MM.1S (cell line): ENCODE measurements at regions not wholly inside any gene's neighbourhood (a gene's known extent, or its start where the extent isn't known, plus 50 kb on each side); places are given as distances from the start of the nearest gene placed in this dataset.

ENCODE experiments used
- CTCF ChIP-seq: fragments of 300-600 bp; sonication (generic); IDR thresholded peaks from 2 replicates; pipeline ENCODE4 v1.5.1; 2016; ENCODE audit warnings: antibody characterized with exemption, low read length, mixed read lengths
- EZH2 ChIP-seq: fragments of 300-600 bp; sonication (generic); optimal IDR thresholded peaks from 2 replicates; pipeline ENCODE3; 2017; ENCODE audit warnings: low read depth, mild to moderate bottlenecking, antibody characterized with exemption, low read length, mixed read lengths
- EZH2phosphoT487 ChIP-seq: fragments of 300-600 bp; sonication (generic); IDR thresholded peaks from 2 replicates; pipeline ENCODE4 v1.6.1; 2018; ENCODE audit warnings: antibody characterized with exemption, low read length

GRCh38 chr14:55756557-55756956, 176.6 kb downstream of the KTN1 start:
- no peak for TF ChIP-seq EZH2
- no peak for TF ChIP-seq CTCF
- no peak for TF ChIP-seq EZH2phosphoT487
